HG03460 (cell line): ENCODE measurements at regions not wholly inside any gene's neighbourhood (a gene's known extent, or its start where the extent isn't known, plus 50 kb on each side); places are given as distances from the start of the nearest gene placed in this dataset.
A peak's percentile ranks its signal among the peaks of the same experiment; 100 is the strongest.
"Not testable (repeated sequence)": the region's sequence is repeated elsewhere in the genome, so short reads cannot be mapped to it uniquely, and the experiment has no call there.

ENCODE experiments used
- ATAC-seq: cut with Tn5 transposase; IDR thresholded peaks from one replicate; pipeline ENCODE4 v1.9.1; 2021; ENCODE audit not compliant: unreplicated experiment

DNA sequence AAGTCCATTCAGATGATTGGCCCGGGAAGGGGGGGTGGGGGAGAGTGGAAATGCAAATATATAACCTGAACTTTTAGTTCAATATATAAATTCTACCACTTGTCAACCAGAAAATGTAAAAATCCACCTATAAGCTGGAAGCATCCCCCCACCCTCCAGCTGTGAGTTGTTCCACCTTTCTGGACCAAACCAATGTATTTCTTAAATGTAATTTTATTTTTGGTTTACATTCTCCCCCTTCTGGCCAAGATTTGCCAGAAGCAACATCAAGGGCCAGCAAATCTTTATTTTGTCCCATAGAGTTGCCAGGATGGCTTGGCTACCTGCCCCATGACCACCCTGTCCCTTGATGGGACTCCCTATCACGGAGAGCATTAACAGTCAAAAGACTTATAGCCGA, 545.7 kb downstream of the TBL1XR1 start:
- ATAC-seq, result no peak

GRCh38 chr3:176650478-176650877, 546.8 kb downstream of the TBL1XR1 start:
- no peak for ATAC-seq

DNA sequence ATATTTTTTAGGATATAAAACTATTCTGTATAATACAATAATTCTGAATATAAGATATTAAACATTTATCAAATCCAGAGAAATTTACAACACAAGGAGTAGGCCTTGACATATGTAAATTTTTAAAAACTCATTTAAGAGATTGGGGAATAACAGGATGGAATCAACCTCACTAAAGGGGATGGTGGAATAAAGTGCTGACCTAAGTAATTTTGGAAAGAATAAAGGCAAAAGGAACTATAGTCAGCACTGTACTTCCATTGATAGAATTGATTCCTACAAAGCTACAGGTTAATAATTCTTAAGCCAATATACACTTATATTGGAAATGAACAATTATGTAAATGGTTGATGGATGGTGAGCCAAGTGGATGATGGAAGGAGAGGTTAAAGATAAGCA, 549.3 kb downstream of the TBL1XR1 start:
- no peak for ATAC-seq

GRCh38 chr3:176633511-176633910, 563.8 kb downstream of the TBL1XR1 start:
- no peak for ATAC-seq

DNA sequence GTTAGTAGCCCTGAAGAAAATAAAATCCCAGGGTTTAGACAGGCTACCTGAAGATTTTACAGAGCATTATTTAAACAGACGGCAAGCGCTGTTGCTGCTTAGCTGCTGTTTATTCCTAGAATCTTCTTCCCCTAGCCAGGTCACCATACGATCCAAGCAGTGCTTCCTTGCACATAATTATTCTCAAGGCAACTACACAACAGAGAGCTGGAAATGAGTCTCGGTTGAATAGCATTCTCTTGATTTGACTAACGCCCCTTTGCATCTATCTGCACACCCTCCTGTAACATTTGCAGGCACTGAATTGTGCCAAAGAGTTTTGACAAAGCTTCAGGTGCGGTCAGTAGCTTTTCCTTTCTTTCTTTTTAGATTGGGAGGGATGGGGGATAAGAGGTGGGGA, 564.4 kb downstream of the TBL1XR1 start:
- no peak for ATAC-seq

GRCh38 chr3:176631165-176631564, 566.1 kb downstream of the TBL1XR1 start:
- ATAC-seq, result no peak

DNA sequence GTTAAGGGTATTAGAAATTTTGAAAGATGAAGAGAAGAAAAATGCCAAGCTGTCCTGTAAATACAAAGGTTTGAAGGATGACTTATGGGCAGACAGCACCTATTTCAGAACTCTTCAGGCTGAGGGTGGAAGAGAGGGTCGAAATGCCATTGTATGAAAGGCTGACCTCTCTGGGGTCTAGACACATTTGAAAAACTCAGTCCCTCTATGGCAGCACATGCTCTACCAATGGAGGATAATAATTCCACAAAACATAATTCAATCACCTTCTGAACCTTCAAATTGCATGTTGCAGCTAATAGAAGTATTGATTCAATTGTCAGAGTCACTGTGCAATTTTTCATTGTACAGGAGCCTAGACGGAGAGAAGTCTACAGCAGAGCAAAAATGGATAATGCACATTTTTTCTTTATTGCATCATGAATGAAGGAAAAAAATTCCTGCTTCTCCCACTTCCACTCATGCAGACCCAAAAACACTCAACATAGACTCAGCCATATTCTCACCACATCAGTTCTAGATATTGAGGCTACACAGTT, 569.1 kb downstream of the TBL1XR1 start:
- ATAC-seq, result no peak

GRCh38 chr3:176623468-176624150, 573.7 kb downstream of the TBL1XR1 start:
- no peak for ATAC-seq

GRCh38 chr3:176619833-176620232, 577.4 kb downstream of the TBL1XR1 start:
- no peak for ATAC-seq

- no peak for ATAC-seq
Observed at GRCh38 chr3:176615826-176616225, 581.5 kb downstream of the TBL1XR1 start.

DNA sequence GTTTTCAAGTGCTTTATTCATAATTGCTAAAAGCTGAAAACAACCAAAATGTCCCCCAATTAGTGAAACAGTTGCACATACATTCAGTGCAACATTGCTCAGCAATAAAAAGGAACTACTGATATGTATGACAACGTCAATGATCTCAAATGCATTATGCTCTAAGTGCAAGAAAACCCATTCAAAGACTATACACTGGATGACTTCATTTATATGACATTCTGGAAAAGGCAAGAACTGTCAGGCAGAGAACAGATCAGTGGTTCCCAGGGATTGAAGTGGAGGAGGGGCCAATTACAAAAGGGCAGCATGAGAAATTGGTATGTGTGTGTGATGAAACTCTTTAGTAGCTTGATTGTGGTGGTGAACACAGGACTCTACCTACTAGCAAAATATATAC, 585.6 kb downstream of the TBL1XR1 start:
- no peak for ATAC-seq

DNA sequence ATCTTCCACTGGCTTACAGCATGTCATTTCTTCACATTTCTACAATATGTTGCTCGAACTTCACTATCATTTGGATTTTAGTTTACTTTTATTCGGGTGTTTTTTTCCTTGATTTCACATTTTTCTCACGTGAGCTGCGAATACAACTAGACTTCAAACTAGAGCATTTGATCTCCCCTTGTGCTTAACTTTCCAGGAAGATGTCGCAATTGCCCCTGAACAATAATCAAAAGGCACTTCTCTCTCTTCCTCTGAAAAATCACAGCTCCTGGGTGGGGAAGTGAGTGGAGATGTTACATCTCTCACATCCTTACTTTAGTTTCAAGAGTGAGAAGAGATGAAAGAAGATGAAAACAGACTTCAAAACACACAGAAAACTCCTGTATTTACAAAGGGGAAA, 587.9 kb downstream of the TBL1XR1 start:
- ATAC-seq, result no peak

DNA sequence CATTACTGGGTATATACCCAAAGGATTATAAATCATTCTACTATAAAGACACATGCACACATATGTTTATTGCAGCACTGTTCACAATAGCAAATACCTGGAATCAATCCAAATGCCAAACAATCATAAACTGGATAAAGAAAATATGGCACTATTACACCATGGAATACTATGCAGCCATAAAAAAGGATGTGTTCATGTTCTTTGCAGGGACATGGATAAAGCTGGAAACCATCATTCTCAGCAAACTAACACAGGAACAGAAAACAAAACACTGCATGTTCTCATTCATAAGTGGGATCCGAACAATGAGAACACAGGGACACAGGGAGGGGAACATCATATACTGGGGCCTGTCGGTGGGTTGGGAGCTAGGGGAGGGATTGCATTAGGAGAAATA, 591.7 kb downstream of the TBL1XR1 start:
- not testable (repeated sequence) for ATAC-seq

DNA sequence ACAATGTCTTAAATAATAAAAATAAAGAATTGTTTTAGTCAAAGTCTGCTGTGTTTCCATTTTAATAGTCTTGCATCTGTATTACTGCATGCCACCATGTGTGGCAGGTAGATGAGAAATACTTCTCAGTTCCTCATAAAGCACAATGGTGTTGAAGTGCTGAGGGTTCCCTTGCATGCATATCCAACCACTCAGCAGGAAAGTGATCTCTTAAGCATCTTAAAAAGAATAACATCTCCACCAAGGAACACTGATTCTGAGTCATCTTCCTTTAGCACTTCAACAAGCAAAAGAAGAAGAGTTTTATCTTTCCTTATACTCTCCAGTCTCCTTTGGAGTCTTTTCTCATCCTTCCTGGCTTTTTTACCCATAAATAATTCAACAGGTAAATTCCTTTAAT, 602.0 kb downstream of the TBL1XR1 start:
- ATAC-seq, result no peak

DNA sequence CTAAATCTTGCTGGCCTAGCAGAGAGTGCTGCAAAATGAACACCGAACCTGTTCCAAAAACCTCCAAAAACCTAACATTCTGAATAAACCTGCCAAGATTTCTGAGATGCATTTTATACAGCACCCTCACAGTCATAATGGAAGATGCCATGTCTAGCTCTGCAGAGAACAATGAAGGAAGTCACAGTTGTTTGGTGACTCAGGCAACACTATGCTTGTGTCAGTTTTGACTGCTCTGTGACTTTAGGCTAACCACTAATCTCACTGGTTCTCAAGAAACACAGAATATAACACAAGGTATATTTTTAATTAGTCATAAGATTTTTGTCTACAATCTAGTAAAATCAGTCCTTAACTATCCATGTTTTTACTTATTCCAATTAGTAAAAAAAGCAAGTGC, 606.6 kb downstream of the TBL1XR1 start:
- ATAC-seq, result no peak

GRCh38 chr3:176587089-176587488, 610.2 kb downstream of the TBL1XR1 start:
- no peak for ATAC-seq

GRCh38 chr3:176584413-176585176, 612.7 kb downstream of the TBL1XR1 start:
- no peak for ATAC-seq

DNA sequence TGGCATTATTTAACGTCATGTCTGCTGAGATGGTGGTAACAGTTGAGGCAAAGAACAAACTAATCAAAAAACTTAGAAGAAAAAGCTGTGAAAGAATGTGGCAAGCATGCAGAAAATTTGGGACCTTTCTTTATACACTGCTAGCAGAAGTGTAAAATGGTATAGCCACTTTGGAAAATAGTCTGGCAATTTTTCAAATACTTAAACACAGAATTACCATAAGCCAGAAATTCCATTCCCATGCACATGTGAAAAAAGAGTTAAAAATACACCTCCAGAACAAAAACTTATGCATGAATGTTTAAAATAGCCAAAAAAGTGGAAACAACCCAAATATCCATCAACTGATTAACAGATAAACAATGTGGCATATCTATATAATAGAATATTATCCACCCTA, 613.3 kb downstream of the TBL1XR1 start:
- no peak for ATAC-seq

DNA sequence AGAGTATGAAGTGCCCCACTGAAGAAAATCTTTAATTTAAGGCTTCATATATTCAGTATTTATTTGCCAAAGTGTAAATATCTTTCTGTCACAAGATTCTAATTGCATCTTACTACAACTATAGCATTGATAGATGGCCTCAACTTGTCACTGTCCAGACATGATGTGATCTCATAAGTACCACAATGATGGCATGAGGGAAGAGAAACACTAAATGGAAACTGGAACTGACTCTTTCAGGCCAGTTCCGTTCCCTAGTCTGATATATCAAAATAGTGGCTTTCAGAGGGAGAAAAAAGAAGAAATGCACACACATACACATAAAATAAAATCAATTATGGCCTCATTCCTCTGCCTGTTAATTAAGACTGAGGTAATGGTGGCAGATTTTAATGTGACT, 615.7 kb downstream of the TBL1XR1 start:
- no peak for ATAC-seq

GRCh38 chr3:176579711-176580185, 617.5 kb downstream of the TBL1XR1 start:
- ATAC-seq, result peak; percentile 61

DNA sequence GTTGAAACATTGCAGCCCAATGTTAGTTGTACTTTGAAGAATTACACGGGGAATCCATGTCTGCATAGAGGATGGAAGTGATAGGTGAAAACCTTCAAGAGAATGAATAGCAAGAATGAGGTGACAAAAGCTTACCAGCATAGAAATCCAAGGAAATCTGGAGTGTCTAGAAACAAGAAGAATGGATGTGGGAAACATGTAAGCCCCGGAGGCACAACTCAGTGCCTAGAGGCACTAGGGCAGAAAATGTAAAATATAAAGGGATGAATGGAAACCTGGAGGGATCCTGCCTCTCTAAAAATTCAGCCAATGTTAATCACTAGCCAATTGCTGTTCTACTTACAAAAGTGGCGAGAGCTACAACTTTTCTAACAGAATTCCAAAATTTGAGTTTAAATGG, 619.0 kb downstream of the TBL1XR1 start:
- no peak for ATAC-seq

GRCh38 chr3:176577447-176577846, 619.8 kb downstream of the TBL1XR1 start:
- ATAC-seq, result no peak
